Breast epithelium (tissue), 3 donors: ENCODE measurements at regions not wholly inside any gene's neighbourhood (a gene's known extent, or its start where the extent isn't known, plus 50 kb on each side); places are given as distances from the start of the nearest gene placed in this dataset.

Experiments used
- CTCF ChIP-seq, 3 donors: fragments of 450-650 bp; IDR thresholded peaks; one replicate each; pipeline ENCODE4 v1.5.1; 2016 to 2017; ENCODE audit warnings: antibody characterized with exemption in 3 of 3, mild to moderate bottlenecking in 3 of 3, moderate library complexity in 3 of 3
- POLR2A ChIP-seq: fragments of 450-650 bp; IDR thresholded peaks from one replicate; pipeline ENCODE4 v1.6.1; 2016; ENCODE audit warnings: antibody characterized with exemption, mild to moderate bottlenecking, moderate library complexity
- POLR2AphosphoS5 ChIP-seq, 3 donors: sonication (generic); formaldehyde crosslinking; IDR thresholded peaks; one replicate each; pipeline ENCODE4 v1.6.1; 2017; ENCODE audit warnings: antibody characterized with exemption in 3 of 3

- no peak for TF ChIP-seq POLR2A
- no peak for TF ChIP-seq POLR2AphosphoS5 (IDR thresholded peaks at IDR 0.05)
- no peak for TF ChIP-seq CTCF (IDR thresholded peaks at IDR 0.05)
Measured at GRCh38 chr6:138681627-138682026, 91.9 kb upstream of the CCDC28A start.
